Subcutaneous abdominal adipose tissue (tissue), 5 donors: ENCODE measurements at regions not wholly inside any gene's neighbourhood (a gene's known extent, or its start where the extent isn't known, plus 50 kb on each side); places are given as distances from the start of the nearest gene placed in this dataset.

Experiments used
- H3K27ac ChIP-seq: one replicate; pipeline ENCODE4 v1.7.0; 2013; ENCODE audit warnings: low read depth, mild to moderate bottlenecking, inconsistent platforms, low read length, moderate library complexity
- H3K27me3 ChIP-seq, 5 donors: one replicate each; pipeline ENCODE4 v1.7.0; 2013; ENCODE audit warnings: low read length in 5 of 5, inconsistent platforms in 1 of 5; ENCODE audit not compliant: control insufficient read depth in 5 of 5, insufficient read depth in 4 of 5
- H3K36me3 ChIP-seq, 5 donors: one replicate each; pipeline ENCODE4 v1.7.0; 2013; ENCODE audit warnings: low read length in 5 of 5; ENCODE audit not compliant: control insufficient read depth in 5 of 5, insufficient read depth in 5 of 5
- H3K4me1 ChIP-seq, 5 donors: one replicate each; pipeline ENCODE4 v1.7.0; 2013; ENCODE audit warnings: low read length in 5 of 5, mild to moderate bottlenecking in 3 of 5, moderate library complexity in 1 of 5; ENCODE audit not compliant: control insufficient read depth in 5 of 5, insufficient read depth in 5 of 5
- H3K4me3 ChIP-seq, 5 donors: one replicate each; pipeline ENCODE4 v1.7.0; 2013; ENCODE audit warnings: low read length in 5 of 5, low read depth in 1 of 5
- H3K9ac ChIP-seq, 5 donors: one replicate each; pipeline ENCODE4 v1.7.0; 2013; ENCODE audit warnings: low read length in 5 of 5, mild to moderate bottlenecking in 4 of 5, moderate library complexity in 3 of 5
- H3K9me3 ChIP-seq, 5 donors: one replicate each; pipeline ENCODE4 v1.7.0; 2013; ENCODE audit warnings: low read length in 5 of 5; ENCODE audit not compliant: control insufficient read depth in 5 of 5
- donor health status: healthy.
- donor health status: healthy.
- donor health status: healthy.
- donor health status: healthy.
- donor health status: healthy.

DNA sequence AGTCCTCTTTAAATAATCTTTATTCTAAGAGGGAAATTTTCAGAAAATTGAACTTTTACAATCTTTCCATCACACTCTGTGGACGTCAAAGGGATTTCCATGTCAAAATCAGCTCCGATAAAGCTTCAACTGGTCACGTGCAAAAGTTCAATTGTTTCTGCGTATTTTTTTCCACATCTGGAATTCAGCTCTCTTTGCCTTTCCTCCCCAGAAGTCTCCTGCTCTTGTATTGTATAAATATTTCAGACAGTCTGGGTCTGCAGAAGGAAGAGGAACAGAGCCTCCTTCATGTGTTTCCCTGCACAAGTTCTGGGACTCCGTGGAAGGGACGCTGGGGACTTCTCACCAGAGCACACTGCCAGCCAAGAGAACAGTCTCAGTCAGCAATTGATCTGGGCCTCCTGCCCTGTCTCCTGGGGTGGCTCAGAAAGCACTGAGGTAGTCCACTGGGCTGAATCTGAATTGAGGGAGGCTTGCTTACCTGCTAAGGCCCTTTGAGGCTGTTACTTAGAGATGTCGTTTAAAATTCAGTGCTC, 251.5 kb downstream of the TFCP2L1 start:
- H3K9ac ChIP-seq, result no peak overlapping the region
- no peaks in the 10 kb centered on the region for H3K36me3 ChIP-seq
- no peak overlapping the region for H3K27ac ChIP-seq
- H3K9me3 ChIP-seq, result no peaks in the 10 kb centered on the region
- H3K4me3 ChIP-seq, result no peak overlapping the region
- H3K4me1 ChIP-seq, result peaks cover 0 to 6% (median 0%) of the 10 kb centered on the region in 5 donors
- H3K27me3 ChIP-seq, result peaks cover 0 to 17% (median 3%) of the 10 kb centered on the region in 5 donors

DNA sequence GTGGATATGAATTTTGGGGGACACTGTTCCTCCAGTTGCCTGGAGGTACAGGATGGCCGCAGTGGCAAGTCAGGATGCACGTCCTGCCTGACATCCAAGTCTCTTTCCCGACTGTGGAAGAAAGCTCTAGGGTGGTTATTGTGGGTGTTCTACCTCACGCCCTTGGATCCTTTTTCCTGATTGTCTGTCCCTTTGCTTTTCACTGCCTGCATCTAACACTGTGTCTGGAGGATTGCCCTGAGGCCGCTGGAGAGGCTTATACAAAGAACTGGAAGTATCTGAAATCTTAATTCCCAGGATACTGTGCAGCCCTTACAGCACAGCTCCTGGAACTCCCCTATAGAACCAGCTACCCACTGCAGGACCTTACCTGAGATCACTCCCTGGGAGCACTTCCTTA, 250.5 kb downstream of the TFCP2L1 start:
- H3K36me3 ChIP-seq, result no peaks in the 10 kb centered on the region
- no peak overlapping the region for H3K9ac ChIP-seq
- no peak overlapping the region for H3K27ac ChIP-seq
- peaks cover 0 to 6% (median 0%) of the 10 kb centered on the region in 5 donors for H3K4me1 ChIP-seq
- no peaks in the 10 kb centered on the region for H3K9me3 ChIP-seq
- peaks cover 0 to 17% (median 3%) of the 10 kb centered on the region in 5 donors for H3K27me3 ChIP-seq
- no peak overlapping the region for H3K4me3 ChIP-seq

DNA sequence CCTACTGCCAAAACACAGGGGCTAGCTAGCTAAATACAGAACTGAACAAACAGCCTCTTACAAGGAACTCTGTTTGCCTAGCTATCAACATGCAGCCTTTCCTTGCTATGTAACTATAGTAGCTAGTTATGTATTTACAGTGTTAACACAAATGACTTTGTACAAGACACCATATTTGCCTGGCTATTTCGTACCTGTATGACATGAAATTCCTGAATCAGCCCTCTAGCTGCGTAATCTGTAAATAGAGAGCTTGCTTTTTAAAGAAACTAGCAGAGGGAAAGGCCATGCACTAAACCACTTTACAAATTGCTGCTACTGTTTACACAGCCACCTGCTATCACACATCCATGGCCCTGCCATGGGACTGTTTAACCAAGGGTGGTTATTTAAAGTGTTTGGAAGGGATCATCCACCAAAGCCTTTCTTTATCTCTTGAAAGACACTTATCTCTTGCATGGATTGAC, 248.7 kb downstream of the TFCP2L1 start:
- no peak overlapping the region for H3K4me3 ChIP-seq
- no peak overlapping the region for H3K9ac ChIP-seq
- peaks cover 0 to 17% (median 0%) of the 10 kb centered on the region in 5 donors for H3K27me3 ChIP-seq
- no peak overlapping the region for H3K27ac ChIP-seq
- H3K9me3 ChIP-seq, result no peaks in the 10 kb centered on the region
- H3K36me3 ChIP-seq, result no peaks in the 10 kb centered on the region
- H3K4me1 ChIP-seq, result peaks cover 0 to 6% (median 0%) of the 10 kb centered on the region in 5 donors

DNA sequence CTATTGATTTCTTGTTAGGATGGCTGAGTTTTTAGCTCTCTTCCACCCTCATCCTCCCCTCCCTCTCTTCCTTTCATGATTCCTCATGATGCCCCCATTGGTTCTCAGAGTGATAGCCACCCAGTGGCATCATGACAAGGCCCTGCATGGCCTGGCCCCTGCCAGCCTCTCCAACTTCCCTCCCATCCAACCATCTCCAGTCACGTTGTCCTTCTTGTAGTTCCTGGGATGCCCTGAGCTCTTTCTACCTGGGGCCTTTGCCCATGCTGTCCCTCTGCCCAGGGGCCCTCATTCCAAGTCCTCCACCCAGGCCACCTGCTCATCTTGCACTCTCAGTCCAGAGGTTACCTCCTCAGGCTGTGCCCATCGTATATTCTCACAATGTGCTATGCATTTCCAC, 247.5 kb downstream of the TFCP2L1 start:
- H3K36me3 ChIP-seq, result no peaks in the 10 kb centered on the region
- H3K9me3 ChIP-seq, result no peaks in the 10 kb centered on the region
- H3K27ac ChIP-seq, result no peak overlapping the region
- H3K4me3 ChIP-seq, result no peak overlapping the region
- H3K4me1 ChIP-seq, result no peaks in the 10 kb centered on the region
- peaks cover 0 to 7% (median 0%) of the 10 kb centered on the region in 5 donors for H3K27me3 ChIP-seq
- H3K9ac ChIP-seq, result no peak overlapping the region

DNA sequence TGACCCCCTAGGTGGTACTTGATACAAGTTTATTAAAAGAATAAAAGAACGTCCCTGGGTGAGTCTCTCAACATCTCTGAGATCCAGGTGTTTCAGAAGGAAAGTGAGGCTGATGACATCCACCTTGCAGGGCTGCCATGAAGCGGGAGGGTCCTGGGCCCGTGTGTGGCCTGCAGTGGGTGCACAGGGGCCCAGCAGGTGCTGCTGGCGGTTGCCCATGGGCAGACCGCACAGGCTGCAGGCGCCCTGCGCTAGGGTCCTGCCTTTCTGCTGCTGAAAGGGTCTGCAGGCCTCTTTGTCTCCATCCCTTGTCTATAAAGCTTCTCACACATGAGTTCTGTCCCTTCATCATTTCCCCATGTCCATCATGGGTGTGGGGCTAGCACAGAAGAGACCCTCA, 247.0 kb downstream of the TFCP2L1 start:
- Histone ChIP-seq H3K27ac (no peak overlapping the region), H3K4me1 (no peaks in the 10 kb centered on the region), H3K4me3 (no peak overlapping the region), H3K9ac (no peak overlapping the region), H3K27me3 (peaks cover 0 to 3% (median 0%) of the 10 kb centered on the region in 5 donors), H3K9me3 (peaks cover 0 to 2% (median 0%) of the 10 kb centered on the region in 5 donors), H3K36me3 (no peaks in the 10 kb centered on the region)

DNA sequence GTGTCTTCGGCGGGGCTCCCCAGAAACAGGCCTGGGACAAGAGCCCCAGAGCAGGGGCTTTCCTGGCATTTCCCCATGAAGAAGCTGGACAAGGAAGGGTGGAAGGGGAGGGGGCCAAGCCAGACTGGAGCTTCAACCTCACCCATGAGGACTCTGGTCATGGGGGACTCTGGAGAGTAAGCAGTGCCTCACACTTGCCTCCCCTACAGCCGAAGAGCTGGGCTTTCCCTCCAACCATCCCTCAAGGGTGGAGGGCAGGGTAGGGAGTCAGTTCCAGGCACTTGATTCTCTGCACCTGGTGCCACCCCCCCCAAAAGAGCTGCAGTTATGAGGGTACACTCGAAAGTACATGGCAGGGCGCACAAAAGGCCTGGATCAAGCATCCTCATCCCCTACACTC, 246.6 kb downstream of the TFCP2L1 start:
- Histone ChIP-seq H3K9ac (no peak overlapping the region), H3K36me3 (no peaks in the 10 kb centered on the region), H3K4me1 (no peaks in the 10 kb centered on the region), H3K27ac (no peak overlapping the region), H3K27me3 (peaks cover 0 to 3% (median 0%) of the 10 kb centered on the region in 5 donors), H3K4me3 (no peak overlapping the region), H3K9me3 (peaks cover 0 to 6% (median 1%) of the 10 kb centered on the region in 5 donors)

DNA sequence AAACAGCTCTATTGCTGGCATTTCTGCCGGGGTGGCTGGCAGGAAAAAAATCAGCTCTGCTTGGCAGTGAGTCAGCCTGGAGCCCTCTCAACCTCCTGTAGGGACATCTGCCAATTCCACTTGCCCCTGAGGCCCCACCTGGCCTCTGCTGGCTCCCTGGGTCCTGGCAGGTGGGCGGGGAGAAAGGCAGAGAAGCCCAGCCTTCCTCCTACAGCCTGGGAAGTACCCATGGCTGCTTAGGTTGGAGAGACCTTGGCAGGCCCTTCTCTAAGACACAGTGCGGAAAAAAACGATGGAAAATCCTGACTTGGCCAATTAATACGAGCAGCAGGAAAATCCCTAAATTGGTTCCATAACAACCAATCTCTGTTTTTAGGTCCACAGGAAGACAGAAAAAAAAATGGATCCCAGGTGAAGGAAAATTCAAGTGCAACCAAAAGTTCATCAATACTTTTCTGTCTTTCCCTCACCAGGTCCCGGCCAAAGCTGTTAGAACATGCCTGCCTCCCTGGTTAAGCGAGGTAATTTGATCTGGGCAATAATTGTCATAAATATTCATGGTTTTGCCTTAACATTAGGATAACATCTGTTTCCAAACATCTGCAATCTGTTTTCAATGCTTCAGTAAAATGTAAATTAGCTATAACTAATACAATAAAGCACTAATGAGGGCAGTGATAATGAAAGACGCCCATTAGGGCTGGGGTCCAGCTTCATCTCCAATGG, 245.9 kb downstream of the TFCP2L1 start:
- no peak overlapping the region for H3K27ac ChIP-seq
- H3K9ac ChIP-seq, result no peak overlapping the region
- H3K4me3 ChIP-seq, result no peak overlapping the region
- no peaks in the 10 kb centered on the region for H3K4me1 ChIP-seq
- H3K36me3 ChIP-seq, result no peaks in the 10 kb centered on the region
- peaks cover 0 to 7% (median 3%) of the 10 kb centered on the region in 5 donors for H3K9me3 ChIP-seq
- peaks cover 0 to 3% (median 0%) of the 10 kb centered on the region in 5 donors for H3K27me3 ChIP-seq

DNA sequence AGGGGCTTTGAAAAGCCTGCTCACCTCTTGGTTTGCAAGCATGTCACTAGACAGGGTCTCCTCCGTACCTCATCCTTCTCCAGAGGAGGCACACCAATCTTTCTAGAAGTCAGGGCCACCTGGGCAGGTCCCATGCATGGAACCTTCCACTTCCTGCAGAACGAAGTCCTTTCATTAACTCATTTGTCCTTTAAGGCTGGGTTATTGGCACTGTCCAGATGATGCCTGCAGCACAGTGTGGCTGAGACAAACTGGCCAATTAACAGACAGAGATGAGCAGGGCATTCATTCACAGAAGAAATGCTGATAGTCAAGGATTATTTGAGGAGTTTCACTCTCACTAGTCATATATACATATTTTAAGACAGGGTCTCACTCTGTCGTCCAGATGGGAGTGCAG, 245.3 kb downstream of the TFCP2L1 start:
- Histone ChIP-seq H3K9me3 (peaks cover 0 to 7% (median 3%) of the 10 kb centered on the region in 5 donors), H3K36me3 (no peaks in the 10 kb centered on the region), H3K4me1 (no peaks in the 10 kb centered on the region), H3K9ac (no peak overlapping the region), H3K27me3 (peaks cover 0 to 4% (median 0%) of the 10 kb centered on the region in 5 donors), H3K4me3 (no peak overlapping the region), H3K27ac (no peak overlapping the region)

DNA sequence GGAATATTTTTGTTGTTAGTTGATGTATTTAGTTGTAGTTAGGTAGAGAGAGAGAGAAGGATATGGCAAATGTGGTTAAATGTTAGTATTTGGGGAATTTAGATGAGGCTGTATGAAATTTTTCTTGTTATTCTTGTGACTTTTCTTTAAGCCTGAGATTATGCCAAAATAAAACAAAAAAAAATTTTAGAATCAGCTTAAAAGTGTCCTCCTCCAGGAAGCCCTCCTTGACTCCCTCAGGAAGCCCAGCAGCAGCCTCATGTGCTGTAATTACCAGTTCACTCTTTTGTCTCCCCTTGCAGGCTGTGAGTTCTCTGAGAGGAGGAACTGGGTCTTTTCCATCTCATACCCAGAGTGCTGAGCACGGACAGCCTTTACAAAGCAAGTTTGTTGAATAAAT, 243.5 kb downstream of the TFCP2L1 start:
- no peak overlapping the region for H3K27ac ChIP-seq
- H3K36me3 ChIP-seq, result no peaks in the 10 kb centered on the region
- H3K4me1 ChIP-seq, result no peaks in the 10 kb centered on the region
- H3K4me3 ChIP-seq, result no peak overlapping the region
- no peak overlapping the region for H3K9ac ChIP-seq
- H3K27me3 ChIP-seq, result peaks cover 0 to 4% (median 0%) of the 10 kb centered on the region in 5 donors
- peaks cover 0 to 7% (median 3%) of the 10 kb centered on the region in 5 donors for H3K9me3 ChIP-seq

DNA sequence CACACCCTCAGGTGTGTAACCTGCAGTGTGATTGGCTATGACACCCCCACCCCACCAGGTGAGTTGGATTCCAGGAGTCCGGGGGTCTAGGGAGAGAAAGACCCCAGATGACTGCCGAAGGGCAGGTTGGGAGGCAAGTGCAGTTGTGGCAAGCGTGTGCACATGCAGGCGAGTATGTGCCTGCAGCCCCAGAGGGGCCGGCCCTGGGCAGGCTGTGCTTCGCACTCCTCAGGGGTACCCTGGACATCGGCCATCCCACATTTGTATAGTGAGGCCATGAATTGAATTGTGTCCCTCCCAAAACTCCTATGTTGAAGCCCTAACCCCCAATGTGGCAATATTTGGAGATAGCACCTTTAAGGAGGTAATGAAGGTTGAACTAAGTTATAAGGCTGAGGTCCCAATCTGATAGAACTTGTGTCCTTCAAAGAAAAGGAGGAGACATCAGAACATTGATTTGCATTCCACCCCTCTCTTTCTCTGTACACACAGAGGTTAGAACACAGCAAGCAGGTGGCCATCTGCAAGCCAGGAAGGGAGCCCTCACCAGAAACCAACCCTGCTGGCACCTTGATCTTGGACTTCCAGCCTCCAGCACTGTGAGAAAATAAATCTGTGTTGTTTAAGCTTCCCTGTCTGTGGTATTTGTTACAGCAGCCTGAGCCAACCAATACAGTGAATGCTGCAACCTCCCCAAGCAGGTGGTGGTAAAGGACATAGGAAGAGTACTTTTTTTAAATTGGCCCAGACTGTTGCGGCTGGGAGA, 241.8 kb downstream of the TFCP2L1 start:
- Histone ChIP-seq H3K36me3 (no peaks in the 10 kb centered on the region), H3K4me1 (no peaks in the 10 kb centered on the region), H3K9ac (no peak overlapping the region), H3K27ac (no peak overlapping the region), H3K4me3 (no peak overlapping the region), H3K27me3 (peaks cover 0 to 4% (median 0%) of the 10 kb centered on the region in 5 donors), H3K9me3 (peaks cover 0 to 7% (median 3%) of the 10 kb centered on the region in 5 donors)
